HG03460 (cell line): ENCODE measurements at regions not wholly inside any gene's neighbourhood (a gene's known extent, or its start where the extent isn't known, plus 50 kb on each side); places are given as distances from the start of the nearest gene placed in this dataset.
"Not testable (repeated sequence)": the region's sequence is repeated elsewhere in the genome, so short reads cannot be mapped to it uniquely, and the experiment has no call there.

ENCODE experiments used
- ATAC-seq: cut with Tn5 transposase; IDR thresholded peaks from one replicate; pipeline ENCODE4 v1.9.1; 2021; ENCODE audit not compliant: unreplicated experiment

DNA sequence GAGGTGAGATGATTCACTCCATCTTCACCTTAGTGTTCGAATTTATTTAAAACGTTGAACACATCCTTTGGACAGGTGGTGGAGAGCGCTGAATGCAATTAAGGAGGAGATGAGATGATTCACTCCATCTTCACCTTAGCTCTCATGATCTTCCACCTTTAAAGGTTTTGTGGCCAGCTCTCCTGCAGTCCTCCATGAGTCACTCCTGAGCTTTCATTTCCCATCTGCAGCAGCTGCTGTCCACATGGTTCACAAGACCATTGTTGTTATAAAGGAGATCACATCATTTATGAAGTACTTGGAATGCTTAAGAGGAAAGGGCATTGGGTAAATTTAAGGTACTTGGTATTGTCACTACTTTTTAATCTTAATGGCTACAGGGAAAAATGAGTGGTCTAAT, 298.5 kb downstream of the PAX3 start:
- no peak for ATAC-seq

DNA sequence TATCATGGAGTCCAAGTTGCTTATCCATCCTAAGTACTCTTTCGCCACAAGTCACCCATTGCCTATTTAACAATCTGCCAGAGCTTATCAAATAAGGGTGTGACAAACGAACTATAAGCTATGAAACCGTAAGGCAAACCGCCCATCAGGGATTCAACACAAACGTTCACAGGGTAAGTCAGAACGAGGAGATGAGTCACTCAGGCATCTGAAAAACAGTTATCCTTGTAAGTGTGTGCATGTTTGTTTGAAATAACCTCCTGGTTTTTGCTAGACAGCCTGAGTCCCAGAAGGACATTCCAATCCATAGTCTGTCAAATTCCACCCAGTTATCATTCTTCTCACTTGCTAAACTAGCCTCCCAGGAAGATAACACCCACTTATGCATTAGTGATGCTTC, 299.1 kb downstream of the PAX3 start:
- no peak for ATAC-seq

DNA sequence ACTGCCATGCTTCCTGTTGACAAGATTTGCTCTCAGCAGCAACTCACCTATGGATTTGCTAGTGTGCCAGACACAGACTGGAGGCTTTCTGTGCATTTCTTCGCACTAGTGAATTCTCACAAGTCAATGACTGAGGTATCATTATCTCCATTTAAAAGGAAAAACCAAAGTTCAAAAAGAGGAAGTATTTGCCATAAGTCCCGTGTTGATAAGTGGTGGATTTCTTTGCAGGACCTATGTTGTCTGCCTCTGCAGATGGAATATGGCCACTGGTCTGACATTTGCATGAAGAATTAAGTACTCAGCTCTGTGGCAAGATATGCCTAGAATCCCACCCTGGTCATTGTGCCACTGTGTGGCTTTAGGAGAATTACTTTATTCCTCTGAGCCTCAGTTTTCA, 299.6 kb downstream of the PAX3 start:
- ATAC-seq = no peak

DNA sequence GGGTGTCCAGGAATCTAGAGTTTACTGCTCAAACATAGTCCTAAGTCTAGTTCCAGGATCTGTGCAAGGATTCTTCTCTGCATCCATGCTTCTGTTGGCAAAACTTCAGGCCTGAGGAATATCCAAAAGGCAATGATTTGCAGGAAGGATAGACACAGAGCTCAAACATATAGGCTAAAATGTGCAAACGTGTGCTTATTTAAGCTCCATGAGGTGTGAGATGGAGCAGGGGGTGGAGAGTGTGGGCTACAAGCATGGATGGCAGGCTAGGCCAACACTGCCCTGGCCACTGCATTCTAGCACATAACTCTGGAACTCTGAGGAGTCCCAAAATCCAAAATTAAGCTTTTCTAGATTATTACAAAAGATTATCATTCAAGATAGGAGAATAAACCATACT, 301.1 kb downstream of the PAX3 start:
- ATAC-seq = no peak

DNA sequence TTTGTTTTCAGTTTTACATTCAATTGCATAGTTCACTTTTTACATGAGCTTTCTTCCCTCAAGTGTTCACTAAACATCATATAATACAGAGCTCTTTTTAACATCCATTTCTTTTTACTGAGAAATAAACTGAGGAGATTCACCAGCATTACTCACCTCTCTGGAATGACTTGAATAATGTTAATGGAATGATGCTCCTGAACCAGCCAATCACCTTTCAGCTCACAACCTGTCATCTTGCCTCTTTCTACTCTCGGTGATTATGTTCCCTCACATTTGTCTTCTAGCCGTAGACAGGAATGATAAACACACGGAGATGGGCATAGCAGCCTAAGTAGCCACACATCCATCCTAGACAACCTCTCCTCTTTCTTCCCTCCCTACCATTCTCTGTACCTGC, 301.7 kb downstream of the PAX3 start:
- no peak for ATAC-seq

DNA sequence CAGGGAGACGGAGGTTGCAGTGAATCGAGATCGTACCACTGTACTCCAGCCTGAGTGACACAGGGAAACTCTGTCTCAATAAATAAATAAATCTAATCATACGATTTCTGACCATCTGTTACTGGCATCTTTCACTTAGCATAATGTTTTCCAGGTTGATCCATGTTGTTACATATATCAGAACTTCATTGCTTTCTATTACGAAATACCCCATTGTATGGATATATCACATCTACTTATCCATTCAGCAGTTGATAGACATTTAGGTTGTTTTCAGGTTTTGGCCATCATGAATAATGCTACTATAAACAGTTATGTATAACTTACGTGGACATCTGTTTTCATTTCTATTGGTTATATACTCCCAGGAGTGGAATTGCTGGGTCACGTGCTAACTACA, 303.9 kb downstream of the PAX3 start:
- ATAC-seq = no peak

DNA sequence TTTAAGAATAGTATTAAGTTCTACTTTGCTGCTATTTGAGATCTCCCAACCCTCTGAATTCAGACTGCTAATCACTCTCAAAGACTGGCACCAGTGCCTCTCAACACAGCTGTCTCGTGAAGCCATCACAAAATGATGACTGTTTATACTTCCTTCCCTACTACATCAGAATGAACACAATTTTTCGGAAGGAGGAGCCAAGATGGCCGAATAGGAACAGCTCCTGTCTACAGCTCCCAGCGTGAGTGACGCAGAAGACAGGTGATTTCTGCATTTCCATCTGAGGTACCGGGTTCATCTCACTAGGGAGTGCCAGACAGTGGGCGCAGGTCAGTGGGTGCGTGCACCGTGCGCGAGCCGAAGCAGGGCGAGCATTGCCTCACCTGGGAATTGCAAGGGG, 314.4 kb downstream of the PAX3 start:
- ATAC-seq = not testable (repeated sequence)

DNA sequence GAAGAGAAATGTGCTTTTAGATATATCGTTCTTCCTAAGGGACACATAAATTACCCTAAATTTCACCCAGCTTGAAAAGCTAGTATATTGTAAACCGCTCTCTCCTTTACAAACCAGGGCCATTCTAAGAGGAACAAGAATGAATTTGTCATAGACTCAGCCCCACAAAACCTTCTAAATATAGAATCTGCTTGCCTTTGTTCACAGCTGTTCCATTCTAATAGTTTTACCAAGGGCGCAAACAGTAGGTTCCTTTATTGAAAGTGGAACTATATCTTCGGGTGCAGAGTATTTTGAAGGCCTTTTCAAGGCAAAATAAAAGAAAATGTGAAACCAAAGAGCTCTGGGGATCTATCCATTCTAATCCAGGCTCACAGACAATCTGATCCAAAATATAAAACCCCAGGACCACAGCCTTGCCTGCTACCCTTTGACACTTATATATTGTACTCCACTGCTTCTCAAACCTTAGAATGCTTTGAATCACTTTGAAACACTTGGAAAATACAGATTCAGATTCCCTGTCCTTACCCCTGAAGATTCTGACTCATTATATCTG, 316.8 kb downstream of the PAX3 start:
- no peak for ATAC-seq

DNA sequence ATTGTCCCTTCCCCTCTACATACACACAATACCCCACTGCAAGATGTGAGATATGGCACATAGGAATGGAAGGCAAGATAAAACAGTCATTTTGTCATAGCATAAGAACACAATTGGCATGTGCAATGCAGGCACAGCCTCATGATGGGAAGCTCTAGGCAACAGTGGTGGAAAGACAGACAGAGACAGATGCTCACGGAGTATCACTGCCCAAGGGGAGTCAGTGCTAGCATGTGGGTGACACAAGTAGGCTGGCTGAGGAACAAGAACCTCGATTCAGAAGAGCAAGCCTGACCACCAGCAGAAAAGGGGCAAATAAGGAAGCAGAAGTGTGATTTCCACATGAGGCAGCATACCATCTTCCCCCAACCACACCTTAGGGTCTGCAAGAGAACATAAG, 323.6 kb downstream of the PAX3 start:
- no peak for ATAC-seq

DNA sequence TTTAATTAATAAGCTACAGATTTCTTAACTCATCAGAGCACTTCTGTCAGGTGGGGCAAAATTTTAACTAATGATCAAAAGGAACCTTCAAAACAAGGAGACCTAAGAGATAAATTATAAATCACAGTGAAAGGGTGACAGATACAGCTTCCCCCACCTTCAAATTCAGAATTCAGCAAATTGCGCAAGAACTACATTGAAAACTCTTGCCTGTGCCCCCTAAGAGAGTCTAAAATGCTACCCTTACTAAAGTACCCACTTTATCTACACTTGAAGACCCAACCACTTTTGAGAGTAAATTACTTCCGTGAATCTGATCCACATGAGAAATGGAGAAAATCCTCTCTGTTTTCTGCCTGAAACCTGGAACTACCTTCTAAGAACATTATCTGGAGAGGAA, 324.9 kb downstream of the PAX3 start:
- no peak for ATAC-seq

DNA sequence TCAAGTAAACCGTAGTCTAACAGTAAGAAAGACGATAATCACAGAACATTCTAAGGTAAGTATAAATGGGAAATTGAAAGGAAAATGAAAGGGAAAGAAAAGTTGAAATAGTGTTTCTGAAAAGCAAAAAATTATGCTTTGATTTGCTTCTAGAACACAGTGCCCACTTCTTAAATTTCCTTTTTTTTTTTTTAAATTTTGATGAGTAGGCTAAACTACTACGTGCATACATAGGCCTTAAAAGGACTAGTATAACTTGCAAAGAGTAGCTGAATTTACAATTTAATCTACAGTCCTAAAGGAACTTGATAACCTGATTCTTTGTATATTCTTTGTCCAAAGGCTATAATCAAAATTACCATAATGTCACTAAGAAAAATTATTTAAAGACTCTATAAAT, 325.3 kb downstream of the PAX3 start:
- ATAC-seq = no peak

DNA sequence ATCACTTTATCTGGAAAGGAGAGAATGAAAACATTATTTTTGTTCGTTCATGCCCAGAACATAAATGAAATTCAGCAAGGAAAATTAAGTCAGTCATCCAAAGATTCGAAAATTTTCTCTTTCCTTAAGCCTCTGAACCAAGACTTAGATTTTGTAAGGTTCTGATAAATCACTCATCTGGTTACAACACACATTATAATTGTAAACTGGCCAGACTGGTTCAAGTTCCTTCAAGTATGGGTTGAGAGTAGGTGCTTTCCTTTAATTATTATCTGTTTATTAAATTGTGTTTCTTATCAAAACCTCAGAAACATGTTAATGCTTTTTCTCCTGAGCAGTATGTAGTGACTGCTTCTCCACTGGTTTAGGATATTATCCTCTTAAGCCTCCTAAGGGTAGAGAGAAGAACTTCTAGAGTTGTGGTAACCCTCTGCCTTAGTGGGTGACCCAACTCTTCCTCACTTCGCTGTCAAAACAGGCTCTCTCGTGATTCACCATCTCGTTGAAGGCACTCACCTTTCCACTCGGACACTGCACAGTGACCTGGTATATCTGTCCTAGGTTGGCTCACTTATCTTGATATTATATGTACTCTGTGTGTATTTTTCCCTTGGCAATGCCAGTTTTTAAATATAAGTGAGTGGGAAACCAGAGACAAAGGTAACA, 325.9 kb downstream of the PAX3 start:
- ATAC-seq = no peak

DNA sequence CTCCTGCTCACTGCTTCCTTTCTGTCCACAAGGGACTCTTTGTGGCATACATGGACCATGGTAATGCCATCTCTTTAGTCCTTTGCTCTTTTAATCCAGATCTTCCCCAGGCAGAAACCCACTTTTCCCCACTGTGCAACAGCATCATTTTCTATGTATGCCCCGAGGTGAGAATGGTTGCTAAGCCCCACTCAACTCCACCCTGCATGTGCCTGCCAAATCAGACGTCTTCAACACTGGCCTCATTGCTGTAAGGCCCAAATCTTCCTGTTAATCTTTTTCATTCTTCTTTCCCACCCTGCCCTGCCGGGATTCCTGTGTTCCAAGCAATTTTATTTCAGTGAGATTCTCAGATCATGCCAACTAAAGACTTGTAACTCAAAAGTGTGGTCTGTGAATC, 328.4 kb downstream of the PAX3 start:
- ATAC-seq = no peak

DNA sequence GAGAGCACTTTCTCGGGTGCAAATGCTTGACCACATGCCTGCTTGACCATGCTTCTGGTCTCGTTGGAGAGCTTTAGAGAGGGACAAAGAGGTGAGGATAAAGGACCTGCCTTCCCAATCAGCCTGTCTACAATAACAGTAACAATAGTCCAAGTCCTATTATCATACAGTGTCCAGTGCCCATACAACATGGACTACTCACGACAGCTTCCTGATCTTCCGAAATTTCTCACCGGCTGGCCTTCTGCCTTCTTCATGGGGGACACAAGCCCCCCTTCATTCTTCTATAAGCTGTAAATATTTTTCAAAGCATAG, 329.0 kb downstream of the PAX3 start:
- no peak for ATAC-seq

DNA sequence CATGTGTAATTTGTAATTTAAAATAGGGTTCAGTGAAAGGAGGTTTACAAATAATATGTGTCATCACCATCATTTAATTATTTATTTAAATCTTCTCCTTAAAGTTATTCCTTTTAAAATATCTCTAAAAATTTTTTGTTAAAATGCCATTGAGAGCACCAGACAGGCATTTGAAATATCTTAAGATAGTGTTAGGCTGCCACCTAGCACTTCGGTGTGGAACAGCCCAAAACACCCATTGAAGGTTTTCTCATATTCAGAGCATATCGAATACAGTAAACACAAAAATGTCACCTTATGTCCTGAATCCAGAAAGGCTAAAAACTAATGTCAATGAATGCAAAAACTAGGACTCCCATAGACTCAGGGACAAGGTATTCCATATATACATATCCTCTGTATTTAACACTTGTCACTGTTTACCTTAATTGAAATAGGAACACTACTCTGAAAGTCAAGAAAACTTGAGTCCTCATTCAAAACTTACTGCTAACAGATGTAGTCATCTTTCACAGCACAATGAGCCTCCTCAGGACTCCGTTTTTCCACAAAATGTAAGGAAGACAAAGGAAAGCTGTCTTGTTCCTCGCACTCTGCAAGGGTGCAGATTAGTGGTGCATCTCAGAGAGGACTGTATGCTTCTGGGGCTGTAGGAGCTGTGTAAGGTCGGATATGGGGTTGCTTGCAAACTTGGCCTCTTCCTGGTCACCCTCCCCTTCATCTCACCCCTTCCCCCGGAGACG, 329.5 kb downstream of the PAX3 start:
- no peak for ATAC-seq

DNA sequence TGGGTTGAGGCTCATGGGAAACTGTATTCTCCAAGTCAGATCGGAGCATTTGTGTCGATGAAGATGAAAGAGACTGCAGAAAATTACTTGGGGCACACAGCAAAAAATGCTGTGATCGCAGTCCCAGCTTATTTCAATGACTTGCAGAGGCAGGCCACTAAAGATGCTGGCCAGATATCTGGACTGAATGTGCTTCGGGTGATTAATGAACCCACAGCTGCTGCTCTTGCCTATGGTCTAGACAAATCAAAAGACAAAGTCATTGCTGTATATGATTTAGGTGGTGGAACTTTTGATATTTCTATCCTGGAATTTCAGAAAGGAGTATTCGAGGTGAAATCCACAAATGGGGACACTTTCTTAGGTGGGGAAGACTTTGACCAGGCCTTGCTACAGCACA, 336.6 kb downstream of the PAX3 start:
- ATAC-seq = no peak

DNA sequence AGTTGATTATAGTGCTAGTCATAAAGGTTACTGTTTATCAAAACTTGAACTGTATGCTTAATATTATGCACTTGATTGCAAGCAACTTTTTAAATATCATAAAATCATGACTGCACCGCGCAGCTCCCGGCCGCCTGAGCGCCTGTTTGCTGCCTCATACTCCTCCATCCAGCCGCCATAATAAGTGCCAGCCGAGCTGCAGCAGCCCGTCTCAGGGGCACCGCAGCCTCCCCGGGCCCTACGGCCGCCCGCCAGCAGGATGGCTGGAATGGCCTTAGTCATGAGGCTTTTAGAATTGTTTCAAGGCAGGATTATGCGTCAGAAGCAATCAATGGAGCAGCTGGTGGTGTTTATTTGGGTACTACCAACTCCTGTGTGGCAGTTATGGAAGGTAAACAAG, 337.2 kb downstream of the PAX3 start:
- ATAC-seq = no peak

DNA sequence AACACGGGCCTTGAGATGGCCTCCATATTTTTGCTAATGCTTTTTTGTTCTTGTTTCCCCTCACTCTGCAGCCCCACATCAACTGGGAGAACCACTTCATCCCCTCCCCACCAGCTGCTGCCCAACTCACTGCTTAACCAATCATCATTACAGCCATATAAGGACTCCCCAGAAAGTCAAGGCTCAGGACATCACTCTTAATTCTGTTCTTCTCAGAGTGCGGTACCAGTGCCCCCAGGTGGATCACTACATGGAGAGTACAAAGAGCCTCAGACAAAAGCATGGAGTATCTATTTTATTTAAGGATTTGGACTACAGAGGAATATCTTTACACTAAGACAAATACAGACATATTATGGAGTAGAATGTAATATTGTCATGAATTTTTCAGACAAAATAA, 340.6 kb downstream of the PAX3 start:
- ATAC-seq = no peak

DNA sequence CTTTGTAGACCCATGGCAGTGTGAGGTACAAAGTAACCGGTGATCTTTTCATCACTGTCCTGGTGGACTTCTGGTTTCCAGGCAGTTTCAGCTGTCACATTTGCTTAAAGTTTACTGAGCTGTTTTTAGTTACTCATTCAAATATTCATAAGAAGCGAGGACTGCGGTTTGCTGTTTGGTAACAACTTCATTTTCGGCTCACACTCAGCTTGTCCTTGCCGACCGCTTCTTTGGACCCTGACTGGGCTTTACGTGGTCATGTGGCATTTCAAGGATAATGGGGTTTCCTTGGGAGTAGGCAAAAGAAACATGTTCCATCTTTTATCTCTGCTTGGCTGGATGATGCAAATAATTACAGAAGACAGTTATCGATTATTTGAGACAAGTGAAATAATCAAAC, 350.7 kb downstream of the PAX3 start:
- ATAC-seq = no peak

DNA sequence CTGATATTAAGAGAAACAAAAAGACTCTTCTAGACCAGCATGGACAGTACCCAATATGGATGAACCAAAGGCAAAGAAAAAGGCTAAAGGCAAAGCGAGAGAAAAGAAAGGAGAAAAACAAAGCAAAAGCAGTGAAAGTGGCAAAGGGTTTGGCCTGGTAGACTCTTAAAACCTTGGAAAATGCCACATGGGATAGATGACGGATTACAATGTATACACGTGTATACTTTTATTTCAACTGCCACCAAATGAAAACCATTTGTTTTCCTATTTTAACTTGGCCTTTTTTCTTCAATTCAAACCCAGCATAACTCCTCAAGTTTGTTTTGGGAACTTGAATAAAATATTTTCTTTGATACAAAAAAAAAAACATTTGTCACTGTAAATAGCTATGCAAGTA, 354.3 kb downstream of the PAX3 start:
- ATAC-seq = not testable (repeated sequence)

DNA sequence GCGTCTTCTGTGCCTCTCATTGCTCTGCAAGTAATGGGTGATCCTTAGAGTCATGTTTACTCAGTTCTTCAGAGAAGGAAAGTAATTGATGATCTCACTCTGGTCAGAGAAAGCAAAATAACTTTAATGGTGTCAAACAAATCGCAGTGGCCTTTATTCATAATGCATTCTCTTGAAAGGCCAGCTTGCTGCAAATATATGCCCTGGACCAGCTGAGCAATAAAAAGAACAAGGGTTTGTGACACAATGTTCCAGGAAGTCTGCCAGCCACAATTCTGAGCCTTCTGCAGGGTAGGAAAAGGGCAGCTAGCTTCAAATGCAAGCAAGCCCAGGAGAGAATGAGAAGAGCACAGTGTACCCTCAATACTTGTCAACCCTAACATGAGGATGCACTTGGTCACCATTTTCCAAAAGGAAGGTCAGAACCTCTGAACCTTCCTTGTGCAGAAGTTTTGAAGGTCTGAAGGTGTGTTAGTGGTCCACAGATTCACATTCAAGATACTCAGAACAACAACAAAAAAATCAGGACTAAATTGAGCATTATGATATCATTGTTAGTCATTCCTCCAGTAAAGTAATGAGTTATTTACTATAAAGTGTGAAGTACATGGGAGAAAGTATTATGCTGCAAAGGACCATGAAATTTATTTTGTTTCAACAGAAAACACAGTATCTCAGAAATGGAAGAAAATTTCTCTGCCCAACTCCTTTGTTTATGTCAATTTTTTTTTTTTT, 355.6 kb downstream of the PAX3 start:
- no peak for ATAC-seq
